T-cell (primary cell): ENCODE measurements at regions not wholly inside any gene's neighbourhood (a gene's known extent, or its start where the extent isn't known, plus 50 kb on each side); places are given as distances from the start of the nearest gene placed in this dataset.

Experiments used
- ATAC-seq, 4 experiments: fragments of 200-7000 bp in 3 of 4; fragments of 150-1000 bp in 1 of 4; cut with Tn5 transposase; replicated peaks in 1 of 4; 1 replicate in 3 of 4; 2 replicates in 1 of 4; pipeline ENCODE4 v1.10.0; 2021; ENCODE audit warnings: moderate library complexity in 3 of 4, mild to moderate bottlenecking in 2 of 4, moderate number of reproducible peaks in 1 of 4
- CTCF ChIA-PET, 2 donors: fragments of 300-600 bp; sonication (Branson Sonifier 250); formaldehyde crosslinking; loops; one replicate each; lab custom pipeline; 2022; ENCODE audit warnings: antibody characterized with exemption in 2 of 2; lab: Charles Lee
- POLR2A ChIA-PET, 2 donors: fragments of 300-600 bp; sonication (Branson Sonifier 250); formaldehyde crosslinking; loops; one replicate each; lab custom pipeline; 2022; ENCODE audit warnings: antibody characterized with exemption in 2 of 2; lab: Charles Lee
- DNase-seq, 35 experiments: peaks; one replicate each; pipeline versions ENCODE4 v3.0.0 to v3.0.0-alpha.2; 2013 to 2023
- H3K27ac ChIP-seq: one replicate; pipeline ENCODE4 v1.5.1; 2013; ENCODE audit warnings: low read length
- H3K27me3 ChIP-seq, 2 experiments: replicated peaks in 1 of 2; 1 replicate in 1 of 2; 2 replicates in 1 of 2; pipeline versions ENCODE4 v1.6.1 to v1.7.0; 2013; ENCODE audit warnings: low read length in 1 of 2, mixed read lengths in 1 of 2; ENCODE audit not compliant: control insufficient read depth in 2 of 2, insufficient read depth in 2 of 2; ENCODE audit errors: extremely low read depth in 1 of 2
- H3K36me3 ChIP-seq, 2 donors: 1 replicate in 1 of 2; 2 replicates in 1 of 2; pipeline versions ENCODE4 v1.6.1 to v1.7.0; 2013; ENCODE audit warnings: low read length in 1 of 2; ENCODE audit not compliant: control insufficient read depth in 2 of 2, insufficient read depth in 1 of 2; ENCODE audit errors: extremely low read depth in 1 of 2
- H3K4me1 ChIP-seq, 2 experiments: 1 replicate in 1 of 2; 2 replicates in 1 of 2; pipeline versions ENCODE4 v1.6.1 to v1.7.0; 2013; ENCODE audit warnings: low read length in 2 of 2, mixed read lengths in 1 of 2; ENCODE audit not compliant: insufficient read depth in 2 of 2, control insufficient read depth in 1 of 2; ENCODE audit errors: extremely low read depth in 1 of 2
- H3K4me3 ChIP-seq, 2 donors: 1 replicate in 1 of 2; 2 replicates in 1 of 2; pipeline versions ENCODE4 v1.5.1 to v1.7.0; 2013; ENCODE audit warnings: mild to moderate bottlenecking in 2 of 2, low read length in 1 of 2, moderate library complexity in 1 of 2; ENCODE audit not compliant: control insufficient read depth in 1 of 2; ENCODE audit errors: extremely low read depth in 1 of 2
- H3K9me3 ChIP-seq: 2 replicates; pipeline ENCODE4 v1.7.0; 2013
- H3K27ac Mint-ChIP-seq, 2 donors: one replicate each; pipeline ENCODE4 v1.8.0; 2020 to 2021; ENCODE audit warnings: mild to moderate bottlenecking in 2 of 2, mixed read lengths in 2 of 2
- H3K27me3 Mint-ChIP-seq, 2 donors: one replicate each; pipeline ENCODE4 v1.8.0; 2021 to 2022; ENCODE audit warnings: mixed read lengths in 2 of 2
- H3K36me3 Mint-ChIP-seq: one replicate; pipeline ENCODE4 v1.8.0; 2021; ENCODE audit warnings: mixed read lengths
- H3K4me1 Mint-ChIP-seq, 3 donors: one replicate each; pipeline ENCODE4 v1.8.0; 2020 to 2022; ENCODE audit warnings: mixed read lengths in 3 of 3, mild to moderate bottlenecking in 1 of 3
- H3K4me3 Mint-ChIP-seq, 3 donors: one replicate each; pipeline ENCODE4 v1.8.0; 2020 to 2022; ENCODE audit warnings: mild to moderate bottlenecking in 3 of 3, mixed read lengths in 3 of 3, moderate library complexity in 3 of 3
- H3K9me3 Mint-ChIP-seq, 3 donors: one replicate each; pipeline ENCODE4 v1.8.0; 2020 to 2022; ENCODE audit warnings: mixed read lengths in 3 of 3
- WGBS: methylation state at CpG from one replicate; pipeline ENCODE4 v1.1.5; 2013; ENCODE audit warnings: missing lambda C conversion rate; ENCODE audit not compliant: insufficient coverage; 5-methylcytosine and 5-hydroxymethylcytosine counted together

DNA sequence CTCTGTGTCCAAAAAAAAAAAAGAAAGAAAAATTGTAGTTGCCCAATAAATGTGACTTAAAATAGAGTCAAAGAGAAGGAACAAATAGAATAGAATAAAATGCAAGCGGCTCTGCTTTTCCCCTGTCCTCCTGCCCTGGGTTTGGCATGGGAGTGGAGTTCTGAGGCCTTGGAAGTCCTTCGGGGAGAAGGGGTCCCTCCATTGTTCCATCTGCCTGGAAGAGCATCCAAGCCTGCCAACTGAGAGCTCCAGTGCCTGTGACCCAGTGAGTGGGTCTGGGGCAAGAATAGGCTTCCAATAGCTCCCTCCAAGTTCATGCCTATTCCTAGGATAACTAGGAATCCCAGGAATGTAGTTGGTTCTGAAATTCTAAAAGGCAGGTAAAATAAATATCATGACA, 321.4 kb downstream of the MYCN start:
- ChIA-PET CTCF (no interaction called here), POLR2A (interaction anchor here in 1 of 2 donors (0.6 kb wide), 1 partner anchor 797 kb away, joined by 3 read pairs; no protein-coding TSS in a partner anchor)
- H3K36me3 ChIP-seq: no peaks in the 10 kb centered on the region
- peaks cover 2 to 12% (median 12%) of the 10 kb centered on the region in 3 donors for H3K4me1 Mint-ChIP-seq
- no peak for DNase-seq
- ATAC-seq: no peak
- no peaks in the 10 kb centered on the region for H3K27me3 ChIP-seq
- H3K36me3 Mint-ChIP-seq: no peaks in the 10 kb centered on the region
- H3K4me3 Mint-ChIP-seq: no peak overlapping the region
- H3K27ac ChIP-seq: no peak overlapping the region
- WGBS: no CpG with 5 or more reads among the region's 2 CpGs
- no peaks in the 10 kb centered on the region for H3K4me1 ChIP-seq
- H3K9me3 ChIP-seq: no peaks in the 10 kb centered on the region
- H3K9me3 Mint-ChIP-seq: no peaks in the 10 kb centered on the region
- H3K27ac Mint-ChIP-seq: no peak overlapping the region
- no peaks in the 10 kb centered on the region for H3K27me3 Mint-ChIP-seq
- H3K4me3 ChIP-seq: no peak overlapping the region

- H3K9me3 Mint-ChIP-seq: no peaks in the 10 kb centered on the region
- POLR2A ChIA-PET: no interaction called here
- H3K27me3 Mint-ChIP-seq: peaks cover 0 to 3% of the 10 kb centered on the region in 2 donors
- H3K4me3 Mint-ChIP-seq: no peak overlapping the region
- H3K4me1 ChIP-seq: no peaks in the 10 kb centered on the region
- no peaks in the 10 kb centered on the region for H3K27me3 ChIP-seq
- H3K36me3 Mint-ChIP-seq: no peaks in the 10 kb centered on the region
- H3K27ac Mint-ChIP-seq: no peak overlapping the region
- no peaks in the 10 kb centered on the region for H3K36me3 ChIP-seq
- ATAC-seq: no peak
- H3K4me1 Mint-ChIP-seq: peaks cover 2 to 17% (median 12%) of the 10 kb centered on the region in 3 donors
- DNase-seq: no peak
- 100% methylated on average over 1 of the region's 3 CpGs for WGBS
- H3K4me3 ChIP-seq: no peak overlapping the region
- CTCF ChIA-PET: no interaction called here
- no peak overlapping the region for H3K27ac ChIP-seq
- H3K9me3 ChIP-seq: no peaks in the 10 kb centered on the region
Observed at GRCh38 chr2:16261071-16261470, 320.7 kb downstream of the MYCN start.

DNA sequence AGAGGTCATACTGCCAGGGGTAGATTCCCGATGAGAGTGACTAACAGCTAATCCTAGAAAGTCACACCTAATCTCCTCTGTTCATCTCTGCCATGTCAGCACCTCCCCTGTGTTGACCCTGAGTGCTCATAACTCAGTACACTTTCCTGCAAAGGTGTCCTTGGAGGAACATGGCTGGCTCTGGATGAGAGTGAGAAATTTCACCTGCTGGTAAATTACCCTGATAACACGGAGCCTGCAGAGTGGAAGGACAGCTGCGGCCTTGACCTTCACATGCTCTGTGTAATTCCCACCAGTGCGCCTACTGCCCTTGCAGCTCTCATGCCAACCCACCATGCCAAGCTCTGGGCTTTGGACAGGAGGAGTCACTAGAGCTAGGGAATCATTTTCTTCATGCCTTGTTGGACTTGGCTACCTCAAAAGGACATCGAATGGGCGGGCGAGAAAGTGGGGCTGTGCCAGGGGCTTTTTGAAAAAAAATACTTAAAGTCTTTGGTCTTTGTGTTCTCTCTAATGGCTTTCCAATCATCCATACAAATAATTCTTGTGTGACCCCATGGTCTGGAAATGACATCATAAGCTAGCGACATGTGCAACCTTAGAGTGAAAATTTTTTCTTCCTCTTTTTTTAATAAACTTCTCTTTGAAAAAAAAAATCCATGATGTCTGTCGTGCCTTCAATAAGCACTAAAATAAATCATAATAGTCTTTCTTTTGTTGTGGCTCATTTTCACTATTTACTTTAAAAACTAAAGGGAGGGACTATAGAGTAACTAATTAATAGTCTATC, 319.9 kb downstream of the MYCN start:
- Histone ChIP-seq H3K27me3 (no peaks in the 10 kb centered on the region), H3K4me1 (no peaks in the 10 kb centered on the region), H3K27ac (no peak overlapping the region), H3K36me3 (no peaks in the 10 kb centered on the region), H3K9me3 (no peaks in the 10 kb centered on the region), H3K4me3 (no peak overlapping the region)
- CTCF ChIA-PET: no interaction called here
- no peaks in the 10 kb centered on the region for H3K36me3 Mint-ChIP-seq
- H3K27me3 Mint-ChIP-seq: peaks cover 0 to 3% of the 10 kb centered on the region in 2 donors
- no peak overlapping the region for H3K27ac Mint-ChIP-seq
- 97% methylated on average over 3 of the region's 9 CpGs for WGBS
- DNase-seq (no peak), ATAC-seq (no peak)
- H3K4me1 Mint-ChIP-seq: peaks cover 2 to 17% (median 12%) of the 10 kb centered on the region in 3 donors
- H3K9me3 Mint-ChIP-seq: no peaks in the 10 kb centered on the region
- POLR2A ChIA-PET: no interaction called here
- H3K4me3 Mint-ChIP-seq: no peak overlapping the region

DNA sequence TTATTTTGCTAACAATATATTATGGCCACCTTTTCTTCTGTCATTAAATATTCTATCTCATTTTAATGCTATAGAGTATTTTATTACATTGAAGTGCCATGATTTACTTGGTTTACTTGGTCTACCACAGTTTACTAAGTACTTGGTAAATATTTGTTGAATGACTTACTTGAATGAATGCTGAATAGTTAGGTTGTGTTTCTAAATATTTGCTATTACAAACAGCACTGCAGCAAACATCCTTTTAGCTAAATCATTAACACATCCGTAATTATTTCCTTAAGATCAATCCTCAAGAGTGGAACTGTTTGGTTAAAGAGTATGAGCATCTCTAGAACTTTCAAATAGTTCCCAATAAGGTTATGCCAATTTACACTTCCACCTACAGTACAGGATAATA, 318.7 kb downstream of the MYCN start:
- Histone ChIP-seq H3K4me3 (no peak overlapping the region), H3K36me3 (no peaks in the 10 kb centered on the region), H3K27me3 (no peaks in the 10 kb centered on the region), H3K27ac (no peak overlapping the region), H3K9me3 (no peaks in the 10 kb centered on the region), H3K4me1 (no peaks in the 10 kb centered on the region)
- no peaks in the 10 kb centered on the region for H3K9me3 Mint-ChIP-seq
- no peak overlapping the region for H3K4me3 Mint-ChIP-seq
- DNase-seq: no peak
- ATAC-seq: no peak
- WGBS: no CpG with 5 or more reads among the region's 1 CpG
- peaks cover 2 to 17% (median 12%) of the 10 kb centered on the region in 3 donors for H3K4me1 Mint-ChIP-seq
- CTCF ChIA-PET: no interaction called here
- POLR2A ChIA-PET: no interaction called here
- no peak overlapping the region for H3K27ac Mint-ChIP-seq
- peaks cover 2 to 3% of the 10 kb centered on the region in 2 donors for H3K27me3 Mint-ChIP-seq
- no peaks in the 10 kb centered on the region for H3K36me3 Mint-ChIP-seq

GRCh38 chr2:16258350-16258749, 318.0 kb downstream of the MYCN start:
- no peak for ATAC-seq
- H3K4me3 Mint-ChIP-seq: no peak overlapping the region
- H3K36me3 Mint-ChIP-seq: no peaks in the 10 kb centered on the region
- H3K27me3 ChIP-seq: no peaks in the 10 kb centered on the region
- H3K4me1 Mint-ChIP-seq: peaks cover 2 to 17% (median 12%) of the 10 kb centered on the region in 3 donors
- peaks cover 2 to 3% of the 10 kb centered on the region in 2 donors for H3K27me3 Mint-ChIP-seq
- no peak overlapping the region for H3K27ac ChIP-seq
- ChIA-PET POLR2A (no interaction called here), CTCF (interaction anchor here in 1 of 2 donors (0.6 kb wide), 1 partner anchor 1404 kb away, joined by 3 read pairs; no protein-coding TSS in a partner anchor)
- H3K9me3 Mint-ChIP-seq: no peaks in the 10 kb centered on the region
- WGBS: no CpG with 5 or more reads among the region's 1 CpG
- no peak overlapping the region for H3K4me3 ChIP-seq
- H3K9me3 ChIP-seq: no peaks in the 10 kb centered on the region
- no peak for DNase-seq
- no peaks in the 10 kb centered on the region for H3K4me1 ChIP-seq
- H3K27ac Mint-ChIP-seq: no peak overlapping the region
- no peaks in the 10 kb centered on the region for H3K36me3 ChIP-seq

- Mint-ChIP-seq H3K27ac (no peak overlapping the region), H3K4me3 (no peak overlapping the region), H3K9me3 (no peaks in the 10 kb centered on the region), H3K27me3 (peaks cover 2 to 3% of the 10 kb centered on the region in 2 donors), H3K36me3 (no peaks in the 10 kb centered on the region), H3K4me1 (peaks cover 2 to 17% (median 12%) of the 10 kb centered on the region in 3 donors)
- Histone ChIP-seq H3K4me3 (no peak overlapping the region), H3K9me3 (no peaks in the 10 kb centered on the region), H3K27me3 (peaks cover 0 to 3% of the 10 kb centered on the region in 2 experiments), H3K4me1 (no peaks in the 10 kb centered on the region), H3K27ac (no peak overlapping the region), H3K36me3 (no peaks in the 10 kb centered on the region)
- ChIA-PET POLR2A (interaction anchor here in 1 of 2 donors (0.6 kb wide), 1 partner anchor 24 kb away, joined by 6 read pairs; no protein-coding TSS in a partner anchor), CTCF (interaction anchor here in 1 of 2 donors (0.6 kb wide), 1 partner anchor 1403 kb away, joined by 3 read pairs; no protein-coding TSS in a partner anchor)
- DNase-seq: no peak
- no peak for ATAC-seq
- 61% methylated on average over 4 of the region's 6 CpGs for WGBS
Observed at GRCh38 chr2:16257322-16258028, 317.1 kb downstream of the MYCN start.
